ENCODE measurements at regions not wholly inside any gene's neighbourhood (a gene's known extent, or its start where the extent isn't known, plus 50 kb on each side); places are given as distances from the start of the nearest gene placed in this dataset.

DNA sequence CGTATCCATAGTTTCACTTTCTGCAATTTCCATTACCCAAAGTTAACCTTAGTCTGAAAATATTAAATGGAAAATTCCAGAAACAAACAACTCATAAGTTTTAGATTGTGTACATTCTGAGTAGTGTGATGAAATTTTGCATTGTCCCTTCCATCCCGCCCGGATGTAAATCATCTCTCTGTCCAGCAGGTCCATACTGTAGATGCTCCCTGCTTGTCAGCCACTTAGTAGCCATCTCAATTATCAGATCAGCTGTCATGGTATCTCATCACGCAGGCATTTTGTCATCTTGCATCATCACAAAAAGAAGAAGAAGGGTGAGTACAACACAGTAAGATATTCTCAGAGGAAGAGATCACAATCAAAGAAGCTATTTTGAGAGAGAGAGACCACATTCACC lies 185.0 kb upstream of the STK17B start:
- CTCF ChIA-PET = no interaction called here

DNA sequence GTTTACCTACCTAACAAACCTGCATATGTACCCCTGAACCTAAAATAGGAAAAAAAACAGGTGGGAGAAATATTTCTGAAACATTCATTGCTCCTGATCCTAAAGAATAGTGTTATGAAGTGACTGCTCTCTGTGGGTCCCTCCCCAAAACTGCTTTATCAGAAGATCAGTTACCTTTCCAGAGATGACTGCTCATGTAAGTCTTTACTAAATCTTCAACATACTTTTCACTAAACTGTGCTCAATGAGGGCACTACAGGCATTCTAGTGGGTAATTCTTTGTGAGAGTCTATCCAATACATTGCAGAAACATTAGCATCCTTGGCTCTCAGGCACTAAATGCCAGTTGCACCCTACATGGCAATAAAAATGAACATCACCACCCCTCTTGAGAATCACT lies 189.3 kb upstream of the STK17B start:
- H3K4me3 ChIP-seq (ENCODE audit: control extremely low read depth in 1 of 5, extremely low read depth in 1 of 5, insufficient read depth in 1 of 5, low read depth in 2 of 5, low read length in 4 of 5) = no peak overlapping the region
- ATAC-seq (ENCODE audit: low read depth) (no peak), DNase-seq (no peak)
- no peaks in the 10 kb centered on the region for H3K36me3 ChIP-seq (replicated peaks in 1 of 2; ENCODE audit: control extremely low read depth in 1 of 2, control insufficient read depth in 1 of 2, extremely low read depth in 1 of 2, insufficient read depth in 2 of 2, low read length in 1 of 2)
- TF ChIP-seq, protein P1, sequence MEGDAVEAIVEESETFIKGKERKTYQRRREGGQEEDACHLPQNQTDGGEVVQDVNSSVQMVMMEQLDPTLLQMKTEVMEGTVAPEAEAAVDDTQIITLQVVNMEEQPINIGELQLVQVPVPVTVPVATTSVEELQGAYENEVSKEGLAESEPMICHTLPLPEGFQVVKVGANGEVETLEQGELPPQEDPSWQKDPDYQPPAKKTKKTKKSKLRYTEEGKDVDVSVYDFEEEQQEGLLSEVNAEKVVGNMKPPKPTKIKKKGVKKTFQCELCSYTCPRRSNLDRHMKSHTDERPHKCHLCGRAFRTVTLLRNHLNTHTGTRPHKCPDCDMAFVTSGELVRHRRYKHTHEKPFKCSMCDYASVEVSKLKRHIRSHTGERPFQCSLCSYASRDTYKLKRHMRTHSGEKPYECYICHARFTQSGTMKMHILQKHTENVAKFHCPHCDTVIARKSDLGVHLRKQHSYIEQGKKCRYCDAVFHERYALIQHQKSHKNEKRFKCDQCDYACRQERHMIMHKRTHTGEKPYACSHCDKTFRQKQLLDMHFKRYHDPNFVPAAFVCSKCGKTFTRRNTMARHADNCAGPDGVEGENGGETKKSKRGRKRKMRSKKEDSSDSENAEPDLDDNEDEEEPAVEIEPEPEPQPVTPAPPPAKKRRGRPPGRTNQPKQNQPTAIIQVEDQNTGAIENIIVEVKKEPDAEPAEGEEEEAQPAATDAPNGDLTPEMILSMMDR (IDR thresholded peaks at IDR 0.05) = no peak
- no peak for TF ChIP-seq EZH2 (IDR thresholded peaks at IDR 0.05; ENCODE audit: borderline replicate concordance, insufficient read depth, low read depth, low read length, poor library complexity, severe bottlenecking)
- ChIA-PET POLR2A (no interaction called here), CTCF (no interaction called here)
- no peaks in the 10 kb centered on the region for H3K4me1 ChIP-seq (ENCODE audit: control insufficient read depth in 2 of 2, insufficient read depth in 2 of 2, low read length in 2 of 2)
- no peak overlapping the region for H3K4me3 Mint-ChIP-seq
- no peaks in the 10 kb centered on the region for H3K4me1 Mint-ChIP-seq
- H3K9me3 ChIP-seq (ENCODE audit: control extremely low read depth in 1 of 3, control insufficient read depth in 2 of 3, insufficient read depth in 1 of 3, low read length in 2 of 3) = no peaks in the 10 kb centered on the region
- H3K4me2 ChIP-seq (replicated peaks; ENCODE audit: low read depth, low read length, poor library complexity, severe bottlenecking) = no peak overlapping the region
- no peak overlapping the region for H2AFZ ChIP-seq (ENCODE audit: insufficient read depth, low read depth, low read length, poor library complexity, severe bottlenecking)
- intact Hi-C loops (cut with micrococcal nuclease) = no loop called here
- H3K79me2 ChIP-seq (ENCODE audit: control insufficient read depth, insufficient read depth, low read length) = no peaks in the 10 kb centered on the region
- H4K20me1 ChIP-seq (ENCODE audit: control insufficient read depth, insufficient read depth, low read length, poor library complexity, severe bottlenecking) = no peaks in the 10 kb centered on the region
- peaks cover 7% of the 10 kb centered on the region for H3K27me3 Mint-ChIP-seq
- no peak overlapping the region for H3K27ac ChIP-seq (ENCODE audit: low read length in 2 of 2)
- H3K27ac Mint-ChIP-seq = no peak overlapping the region
- H3K27me3 ChIP-seq (replicated peaks in 1 of 4; ENCODE audit: control extremely low read depth in 1 of 4, control insufficient read depth in 3 of 4, insufficient read depth in 4 of 4, low read length in 3 of 4) = no peaks in the 10 kb centered on the region
- H3K9ac ChIP-seq (ENCODE audit: low read length) = no peak overlapping the region
- H3K9me3 Mint-ChIP-seq (ENCODE audit: insufficient read depth) = no peaks in the 10 kb centered on the region

More for the DNA sequence above, 185.0 kb upstream of the STK17B start:
- ATAC-seq (ENCODE audit: low read depth) (no peak), DNase-seq (no peak)
- no peaks in the 10 kb centered on the region for H3K36me3 ChIP-seq (replicated peaks in 1 of 2; ENCODE audit: control extremely low read depth in 1 of 2, control insufficient read depth in 1 of 2, extremely low read depth in 1 of 2, insufficient read depth in 2 of 2, low read length in 1 of 2)
- no peak overlapping the region for H3K27ac ChIP-seq (ENCODE audit: low read length in 2 of 2)
- no peak overlapping the region for H2AFZ ChIP-seq (ENCODE audit: insufficient read depth, low read depth, low read length, poor library complexity, severe bottlenecking)
- peaks cover 2 to 15% (median 12%) of the 10 kb centered on the region in 3 donors for H3K9me3 ChIP-seq (ENCODE audit: control extremely low read depth in 1 of 3, control insufficient read depth in 2 of 3, insufficient read depth in 1 of 3, low read length in 2 of 3)
- POLR2A ChIA-PET = no interaction called here
- no peak overlapping the region for H3K9ac ChIP-seq (ENCODE audit: low read length)
- intact Hi-C loops (cut with micrococcal nuclease) = no loop called here
- Mint-ChIP-seq H3K4me1 (no peaks in the 10 kb centered on the region), H3K27ac (no peak overlapping the region), H3K9me3 (ENCODE audit: insufficient read depth) (peaks cover 9% of the 10 kb centered on the region), H3K27me3 (peaks cover 12% of the 10 kb centered on the region), H3K4me3 (no peak overlapping the region)
- H4K20me1 ChIP-seq (ENCODE audit: control insufficient read depth, insufficient read depth, low read length, poor library complexity, severe bottlenecking) = no peaks in the 10 kb centered on the region
- no peak overlapping the region for H3K4me3 ChIP-seq (ENCODE audit: control extremely low read depth in 1 of 5, extremely low read depth in 1 of 5, insufficient read depth in 1 of 5, low read depth in 2 of 5, low read length in 4 of 5)
- no peaks in the 10 kb centered on the region for H3K4me1 ChIP-seq (ENCODE audit: control insufficient read depth in 2 of 2, insufficient read depth in 2 of 2, low read length in 2 of 2)
- no CpG with 5 or more reads among the region's 4 CpGs for WGBS (ENCODE audit: insufficient coverage)
- TF ChIP-seq EZH2 (IDR thresholded peaks at IDR 0.05; ENCODE audit: borderline replicate concordance, insufficient read depth, low read depth, low read length, poor library complexity, severe bottlenecking) = no peak
- TF ChIP-seq, protein P1 (IDR thresholded peaks at IDR 0.05) = no peak
- no peaks in the 10 kb centered on the region for H3K79me2 ChIP-seq (ENCODE audit: control insufficient read depth, insufficient read depth, low read length)
- H3K4me2 ChIP-seq (replicated peaks; ENCODE audit: low read depth, low read length, poor library complexity, severe bottlenecking) = no peak overlapping the region
- H3K27me3 ChIP-seq (replicated peaks in 1 of 4; ENCODE audit: control extremely low read depth in 1 of 4, control insufficient read depth in 3 of 4, insufficient read depth in 4 of 4, low read length in 3 of 4) = no peaks in the 10 kb centered on the region
